B cell (primary cell): ENCODE measurements at regions not wholly inside any gene's neighbourhood (a gene's known extent, or its start where the extent isn't known, plus 50 kb on each side); places are given as distances from the start of the nearest gene placed in this dataset.

Source experiments
- EZH2 ChIP-seq: IDR thresholded peaks from 2 replicates; pipeline ENCODE4 v1.6.1; 2012; ENCODE audit warnings: borderline replicate concordance, low read depth, mild to moderate bottlenecking, moderate library complexity, low read length; ENCODE audit not compliant: insufficient read depth, poor library complexity, severe bottlenecking
- TF ChIP-seq, protein P1 (sequence below): fragments of 200-600 bp; IDR thresholded peaks from one replicate; pipeline ENCODE4 v1.8.0; 2022; ENCODE audit warnings: antibody characterized with exemption, mild to moderate bottlenecking

DNA sequence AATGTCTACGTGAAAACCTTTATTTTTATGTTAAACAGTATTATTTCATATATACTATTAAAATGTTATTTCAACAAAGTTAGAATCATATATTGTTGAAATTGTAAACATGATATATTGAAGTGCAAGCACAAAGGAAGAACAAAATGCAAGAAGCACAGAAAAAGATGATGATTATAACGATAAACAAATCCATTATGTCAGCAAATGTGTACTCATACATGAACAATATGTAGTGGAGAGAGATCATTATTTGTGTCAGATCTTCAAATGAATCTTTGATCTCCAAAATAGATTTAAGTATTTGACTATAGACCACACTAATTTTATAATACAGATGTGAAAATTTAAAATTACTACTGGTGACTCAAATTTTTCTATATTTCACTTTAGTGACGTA, 1104.4 kb upstream of the CRIM1 start:
- TF ChIP-seq, protein P1, sequence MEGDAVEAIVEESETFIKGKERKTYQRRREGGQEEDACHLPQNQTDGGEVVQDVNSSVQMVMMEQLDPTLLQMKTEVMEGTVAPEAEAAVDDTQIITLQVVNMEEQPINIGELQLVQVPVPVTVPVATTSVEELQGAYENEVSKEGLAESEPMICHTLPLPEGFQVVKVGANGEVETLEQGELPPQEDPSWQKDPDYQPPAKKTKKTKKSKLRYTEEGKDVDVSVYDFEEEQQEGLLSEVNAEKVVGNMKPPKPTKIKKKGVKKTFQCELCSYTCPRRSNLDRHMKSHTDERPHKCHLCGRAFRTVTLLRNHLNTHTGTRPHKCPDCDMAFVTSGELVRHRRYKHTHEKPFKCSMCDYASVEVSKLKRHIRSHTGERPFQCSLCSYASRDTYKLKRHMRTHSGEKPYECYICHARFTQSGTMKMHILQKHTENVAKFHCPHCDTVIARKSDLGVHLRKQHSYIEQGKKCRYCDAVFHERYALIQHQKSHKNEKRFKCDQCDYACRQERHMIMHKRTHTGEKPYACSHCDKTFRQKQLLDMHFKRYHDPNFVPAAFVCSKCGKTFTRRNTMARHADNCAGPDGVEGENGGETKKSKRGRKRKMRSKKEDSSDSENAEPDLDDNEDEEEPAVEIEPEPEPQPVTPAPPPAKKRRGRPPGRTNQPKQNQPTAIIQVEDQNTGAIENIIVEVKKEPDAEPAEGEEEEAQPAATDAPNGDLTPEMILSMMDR: no peak
- TF ChIP-seq EZH2: no peak
